ENCODE measurements at regions not wholly inside any gene's neighbourhood (a gene's known extent, or its start where the extent isn't known, plus 50 kb on each side); places are given as distances from the start of the nearest gene placed in this dataset.

DNA sequence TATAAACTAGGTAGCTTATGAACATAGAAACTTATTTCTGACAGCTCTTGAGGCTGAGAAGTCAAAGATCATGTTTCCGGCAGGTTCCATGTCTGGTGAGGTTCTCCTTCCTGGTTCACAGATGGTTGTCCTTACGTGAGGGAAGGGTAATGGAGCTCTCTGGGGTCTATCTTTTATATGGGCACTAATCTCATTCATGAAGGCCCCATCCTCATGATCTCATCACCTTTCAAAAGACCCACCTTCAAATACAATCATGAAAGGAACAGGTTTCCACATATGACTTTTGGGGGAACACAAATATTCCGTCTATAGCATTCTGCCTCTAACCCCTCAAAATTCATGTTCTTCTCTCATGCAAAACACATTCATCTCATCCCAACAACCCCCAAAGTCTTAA is 264.7 kb downstream of the PTTG2 start:
- TF ChIP-seq, protein P1, sequence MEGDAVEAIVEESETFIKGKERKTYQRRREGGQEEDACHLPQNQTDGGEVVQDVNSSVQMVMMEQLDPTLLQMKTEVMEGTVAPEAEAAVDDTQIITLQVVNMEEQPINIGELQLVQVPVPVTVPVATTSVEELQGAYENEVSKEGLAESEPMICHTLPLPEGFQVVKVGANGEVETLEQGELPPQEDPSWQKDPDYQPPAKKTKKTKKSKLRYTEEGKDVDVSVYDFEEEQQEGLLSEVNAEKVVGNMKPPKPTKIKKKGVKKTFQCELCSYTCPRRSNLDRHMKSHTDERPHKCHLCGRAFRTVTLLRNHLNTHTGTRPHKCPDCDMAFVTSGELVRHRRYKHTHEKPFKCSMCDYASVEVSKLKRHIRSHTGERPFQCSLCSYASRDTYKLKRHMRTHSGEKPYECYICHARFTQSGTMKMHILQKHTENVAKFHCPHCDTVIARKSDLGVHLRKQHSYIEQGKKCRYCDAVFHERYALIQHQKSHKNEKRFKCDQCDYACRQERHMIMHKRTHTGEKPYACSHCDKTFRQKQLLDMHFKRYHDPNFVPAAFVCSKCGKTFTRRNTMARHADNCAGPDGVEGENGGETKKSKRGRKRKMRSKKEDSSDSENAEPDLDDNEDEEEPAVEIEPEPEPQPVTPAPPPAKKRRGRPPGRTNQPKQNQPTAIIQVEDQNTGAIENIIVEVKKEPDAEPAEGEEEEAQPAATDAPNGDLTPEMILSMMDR (IDR thresholded peaks at IDR 0.05; ENCODE audit: unreplicated experiment) = no peak
- H3K9me3 Mint-ChIP-seq (ENCODE audit: unreplicated experiment) = no peaks in the 10 kb centered on the region
- H3K27ac Mint-ChIP-seq (ENCODE audit: unreplicated experiment) = no peak overlapping the region
- H3K4me3 Mint-ChIP-seq (ENCODE audit: unreplicated experiment) = peak overlapping the region; percentile 32
- H3K36me3 Mint-ChIP-seq (ENCODE audit: low read depth, unreplicated experiment) = peaks cover 4% of the 10 kb centered on the region
- peaks cover 4% of the 10 kb centered on the region for H3K27me3 Mint-ChIP-seq (ENCODE audit: unreplicated experiment)
- peaks cover 19% of the 10 kb centered on the region for H3K4me1 Mint-ChIP-seq (ENCODE audit: unreplicated experiment)
- DNase-seq (ENCODE audit: low spot score) = no peak

DNA sequence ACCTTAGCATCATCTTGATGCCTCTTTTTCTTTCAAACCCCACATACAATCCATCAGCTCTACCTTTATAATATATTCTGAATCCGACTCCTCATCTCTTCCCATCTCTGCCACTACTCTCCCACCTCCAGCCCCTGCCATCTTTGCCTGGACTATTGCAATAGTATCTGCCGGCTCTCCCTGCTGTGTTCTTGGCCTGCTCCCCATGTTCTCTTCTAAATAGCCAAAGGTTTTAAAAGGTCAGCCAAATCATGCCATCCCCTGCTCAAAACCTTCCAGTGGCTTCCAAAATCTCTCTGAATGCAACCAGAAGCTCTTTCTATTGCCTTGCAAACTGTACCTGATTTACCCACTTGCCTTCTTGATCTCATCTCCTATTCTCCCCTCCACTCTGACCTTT is 266.0 kb downstream of the PTTG2 start:
- TF ChIP-seq, protein P1 (IDR thresholded peaks at IDR 0.05; ENCODE audit: unreplicated experiment) = no peak
- Mint-ChIP-seq H3K4me1 (ENCODE audit: unreplicated experiment) (peaks cover 19% of the 10 kb centered on the region), H3K36me3 (ENCODE audit: low read depth, unreplicated experiment) (peaks cover 4% of the 10 kb centered on the region), H3K4me3 (ENCODE audit: unreplicated experiment) (no peak overlapping the region), H3K9me3 (ENCODE audit: unreplicated experiment) (no peaks in the 10 kb centered on the region), H3K27me3 (ENCODE audit: unreplicated experiment) (peaks cover 4% of the 10 kb centered on the region), H3K27ac (ENCODE audit: unreplicated experiment) (no peak overlapping the region)
- DNase-seq (ENCODE audit: low spot score) = no peak

DNA sequence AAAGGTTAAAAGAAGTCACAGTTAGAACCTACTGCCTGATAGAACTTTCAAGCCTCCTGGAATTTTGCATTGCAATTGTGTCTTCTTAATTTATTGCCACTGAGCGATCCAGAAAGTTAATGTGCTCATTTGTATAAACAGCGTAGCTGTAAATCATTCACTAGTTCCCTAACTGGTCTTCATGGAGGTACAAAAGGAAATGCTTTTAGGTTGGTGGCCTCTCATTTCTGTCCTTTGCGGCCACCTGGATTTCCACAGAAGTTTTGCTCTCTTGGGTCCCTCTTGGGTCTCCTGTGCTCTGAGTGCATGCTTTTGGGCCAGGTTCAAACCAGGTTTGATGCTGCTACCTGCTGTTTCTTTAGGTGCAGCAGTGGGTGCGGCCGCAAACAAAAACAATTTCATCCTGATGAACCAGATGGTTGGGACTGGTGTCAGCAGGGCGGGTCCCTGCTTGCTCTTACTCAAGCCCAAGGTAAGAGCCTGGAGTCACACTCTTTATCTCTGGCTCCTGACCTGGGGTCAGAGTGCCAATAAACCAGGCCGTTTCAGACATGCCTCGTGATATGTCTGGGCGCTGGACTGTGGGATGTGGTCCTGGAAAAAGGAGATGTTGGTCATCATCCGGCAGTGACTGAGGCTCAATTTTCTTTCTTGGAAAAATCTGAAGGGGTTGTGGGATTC is 270.1 kb downstream of the PTTG2 start:
- Mint-ChIP-seq H3K4me1 (ENCODE audit: unreplicated experiment) (peaks cover under 1% of the 10 kb centered on the region), H3K4me3 (ENCODE audit: unreplicated experiment) (no peak overlapping the region), H3K27ac (ENCODE audit: unreplicated experiment) (no peak overlapping the region), H3K9me3 (ENCODE audit: unreplicated experiment) (no peaks in the 10 kb centered on the region), H3K36me3 (ENCODE audit: low read depth, unreplicated experiment) (no peaks in the 10 kb centered on the region), H3K27me3 (ENCODE audit: unreplicated experiment) (peaks cover 5% of the 10 kb centered on the region)
- TF ChIP-seq, protein P1 (IDR thresholded peaks at IDR 0.05; ENCODE audit: unreplicated experiment) = no peak
- no peak for DNase-seq (ENCODE audit: low spot score)

DNA sequence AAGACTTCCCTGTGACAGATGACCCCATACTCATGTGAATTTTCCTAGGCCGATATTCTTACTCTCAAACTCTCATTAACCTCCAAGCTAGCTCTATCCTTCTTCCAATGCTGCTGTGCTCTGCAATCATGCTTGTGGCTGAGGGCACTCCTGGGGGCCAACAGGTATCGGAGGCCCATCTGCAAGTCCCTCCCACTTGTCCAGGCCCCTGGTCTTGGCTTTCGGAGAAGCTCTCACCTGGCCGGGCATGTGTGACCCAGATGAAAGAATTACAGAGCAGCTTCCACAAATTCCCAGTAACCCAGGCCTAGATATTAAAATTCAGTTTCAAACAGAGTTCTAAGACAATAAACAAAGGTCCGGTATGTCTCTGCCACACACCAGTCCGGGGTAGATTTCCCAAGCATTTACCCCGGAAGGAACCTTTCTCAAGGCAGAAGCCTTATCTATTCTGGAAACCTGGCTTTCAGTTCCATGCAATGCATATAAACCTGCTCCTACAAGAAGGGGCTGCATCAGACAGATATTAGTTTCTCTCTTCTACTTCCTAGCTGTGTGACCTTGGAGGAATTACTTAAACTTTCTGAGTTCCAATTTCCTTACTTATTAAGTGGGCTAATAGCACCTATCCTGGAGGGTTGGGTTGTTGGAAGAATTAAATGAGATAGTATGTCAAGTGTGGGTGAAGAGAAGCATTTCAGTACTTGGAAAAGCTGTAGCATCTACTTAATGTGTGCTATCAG is 270.8 kb downstream of the PTTG2 start:
- TF ChIP-seq, protein P1 (IDR thresholded peaks at IDR 0.05; ENCODE audit: unreplicated experiment) = no peak
- H3K27me3 Mint-ChIP-seq (ENCODE audit: unreplicated experiment) = peaks cover 1% of the 10 kb centered on the region
- no peak overlapping the region for H3K27ac Mint-ChIP-seq (ENCODE audit: unreplicated experiment)
- no peak overlapping the region for H3K4me3 Mint-ChIP-seq (ENCODE audit: unreplicated experiment)
- no peaks in the 10 kb centered on the region for H3K9me3 Mint-ChIP-seq (ENCODE audit: unreplicated experiment)
- no peaks in the 10 kb centered on the region for H3K4me1 Mint-ChIP-seq (ENCODE audit: unreplicated experiment)
- DNase-seq (ENCODE audit: low spot score) = no peak
- no peaks in the 10 kb centered on the region for H3K36me3 Mint-ChIP-seq (ENCODE audit: low read depth, unreplicated experiment)

DNA sequence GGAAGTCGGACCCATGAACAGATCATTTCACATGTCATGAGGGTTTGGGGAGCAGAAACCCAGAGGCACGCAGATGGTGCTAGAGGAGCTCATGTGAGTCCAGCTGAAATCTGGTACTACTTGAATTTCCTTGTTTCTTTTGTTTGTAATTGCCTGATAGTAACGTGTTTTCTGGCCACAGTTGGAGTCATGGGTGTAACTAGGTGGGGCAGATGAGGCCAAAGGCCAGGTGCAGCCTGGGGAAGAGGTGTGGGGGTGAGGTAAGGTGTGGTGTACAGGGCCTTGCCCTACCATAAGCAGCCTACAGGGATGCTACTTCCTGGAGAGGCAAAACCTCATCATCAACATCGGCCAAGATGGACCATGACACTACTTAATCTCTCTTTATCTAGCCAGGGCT is 271.4 kb downstream of the PTTG2 start:
- Mint-ChIP-seq H3K9me3 (ENCODE audit: unreplicated experiment) (no peaks in the 10 kb centered on the region), H3K4me1 (ENCODE audit: unreplicated experiment) (peaks cover 1% of the 10 kb centered on the region)

More for the DNA sequence above, 271.4 kb downstream of the PTTG2 start:
- Mint-ChIP-seq H3K36me3 (ENCODE audit: low read depth, unreplicated experiment) (no peaks in the 10 kb centered on the region), H3K27ac (ENCODE audit: unreplicated experiment) (no peak overlapping the region), H3K27me3 (ENCODE audit: unreplicated experiment) (peaks cover 1% of the 10 kb centered on the region), H3K4me3 (ENCODE audit: unreplicated experiment) (no peak overlapping the region)
- DNase-seq (ENCODE audit: low spot score) = no peak
- TF ChIP-seq, protein P1 (IDR thresholded peaks at IDR 0.05; ENCODE audit: unreplicated experiment) = no peak
